ENCODE measurements at regions not wholly inside any gene's neighbourhood (a gene's known extent, or its start where the extent isn't known, plus 50 kb on each side); places are given as distances from the start of the nearest gene placed in this dataset.

DNA sequence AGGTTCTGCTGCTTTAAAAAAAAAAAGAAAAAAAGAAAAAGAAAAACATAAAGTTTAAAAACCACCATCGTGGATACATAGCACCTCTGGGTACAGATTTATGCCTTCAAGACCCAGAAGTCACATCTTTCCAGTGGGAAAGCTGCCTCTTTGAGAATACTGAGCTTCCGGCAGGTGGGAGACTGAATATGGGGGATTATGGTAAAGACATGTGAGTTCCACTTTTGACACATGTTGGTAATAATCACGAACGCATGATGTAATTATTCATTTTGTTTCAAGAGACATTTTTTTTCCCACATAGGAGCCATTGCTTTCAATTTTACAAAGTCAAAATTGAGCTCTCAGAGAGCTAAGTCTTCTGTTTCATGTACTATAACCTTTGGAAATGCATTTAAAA, 229.7 kb upstream of the CDH5 start:
- Histone ChIP-seq H3K9ac (ENCODE audit: insufficient read depth, low read depth, low read length) (no peak overlapping the region), H3K9me3 (ENCODE audit: low read length) (no peaks in the 10 kb centered on the region), H3K36me3 (replicated peaks in 1 of 2; ENCODE audit: control insufficient read depth in 1 of 2, insufficient read depth in 2 of 2, low read length in 2 of 2) (no peaks in the 10 kb centered on the region), H3K27ac (ENCODE audit: extremely low read length, insufficient read depth, low read length) (no peak overlapping the region), H3K4me2 (ENCODE audit: low read depth, low read length) (no peak overlapping the region), H3K4me3 (replicated peaks in 1 of 3; ENCODE audit: insufficient read depth in 1 of 3, low read depth in 2 of 3, low read length in 3 of 3) (no peak overlapping the region), H3K27me3 (ENCODE audit: control insufficient read depth in 1 of 2, insufficient read depth in 2 of 2, low read length in 2 of 2) (peaks cover 1 to 10% of the 10 kb centered on the region in 2 experiments; a peak in 2 of 5 replicates), H3K4me1 (ENCODE audit: insufficient read depth, low read length) (no peaks in the 10 kb centered on the region), H2AFZ (ENCODE audit: low read length) (no peak overlapping the region), H3K79me2 (ENCODE audit: insufficient read depth, low read length) (no peaks in the 10 kb centered on the region), H4K20me1 (ENCODE audit: insufficient read depth, low read length) (no peaks in the 10 kb centered on the region)
- intact Hi-C loops (cut with micrococcal nuclease; ENCODE audit: unreplicated experiment) = no loop called here
- no TSS peak for BruUV-seq (replicated peaks)
- ATAC-seq (no peak), FAIRE-seq (no peak), DNase-seq (ENCODE audit: low spot score) (no peak)
- 27% methylated on average over 4 of the region's 4 CpGs for WGBS (ENCODE audit: low lambda C conversion rate)
- TF ChIP-seq GTF2F1 (IDR thresholded peaks at IDR 0.05; ENCODE audit: low read length) (no peak), MED13 (CRISPR knock-in tag; IDR thresholded peaks at IDR 0.05) (no peak), ATF7 (IDR thresholded peaks at IDR 0.05) (0 out of 2 replicates have a peak, but pooled peaks have one; percentile 5), ATF7 (CRISPR knock-in tag; IDR thresholded peaks at IDR 0.05) (no peak), ZNF768 (CRISPR knock-in tag; IDR thresholded peaks at IDR 0.05) (no peak), DR1 (CRISPR knock-in tag; IDR thresholded peaks at IDR 0.05) (no peak)
- TF ChIP-seq, protein P1, sequence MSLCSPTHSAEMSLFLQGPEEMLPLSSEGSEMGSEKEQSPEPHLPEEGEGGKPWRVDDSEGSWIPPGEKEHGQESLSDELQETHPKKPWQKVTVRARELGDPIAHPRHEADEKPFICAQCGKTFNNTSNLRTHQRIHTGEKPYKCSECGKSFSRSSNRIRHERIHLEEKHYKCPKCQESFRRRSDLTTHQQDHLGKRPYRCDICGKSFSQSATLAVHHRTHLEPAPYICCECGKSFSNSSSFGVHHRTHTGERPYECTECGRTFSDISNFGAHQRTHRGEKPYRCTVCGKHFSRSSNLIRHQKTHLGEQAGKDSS (CRISPR knock-in tag; IDR thresholded peaks at IDR 0.05; ENCODE audit: borderline replicate concordance, low read depth) = no peak
- TF ChIP-seq, protein P2, sequence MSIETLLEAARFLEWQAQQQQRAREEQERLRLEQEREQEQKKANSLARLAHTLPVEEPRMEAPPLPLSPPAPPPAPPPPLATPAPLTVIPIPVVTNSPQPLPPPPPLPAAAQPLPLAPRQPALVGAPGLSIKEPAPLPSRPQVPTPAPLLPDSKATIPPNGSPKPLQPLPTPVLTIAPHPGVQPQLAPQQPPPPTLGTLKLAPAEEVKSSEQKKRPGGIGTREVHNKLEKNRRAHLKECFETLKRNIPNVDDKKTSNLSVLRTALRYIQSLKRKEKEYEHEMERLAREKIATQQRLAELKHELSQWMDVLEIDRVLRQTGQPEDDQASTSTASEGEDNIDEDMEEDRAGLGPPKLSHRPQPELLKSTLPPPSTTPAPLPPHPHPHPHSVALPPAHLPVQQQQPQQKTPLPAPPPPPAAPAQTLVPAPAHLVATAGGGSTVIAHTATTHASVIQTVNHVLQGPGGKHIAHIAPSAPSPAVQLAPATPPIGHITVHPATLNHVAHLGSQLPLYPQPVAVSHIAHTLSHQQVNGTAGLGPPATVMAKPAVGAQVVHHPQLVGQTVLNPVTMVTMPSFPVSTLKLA (IDR thresholded peaks at IDR 0.05) = peak; percentile 54
- TF ChIP-seq, protein P3, sequence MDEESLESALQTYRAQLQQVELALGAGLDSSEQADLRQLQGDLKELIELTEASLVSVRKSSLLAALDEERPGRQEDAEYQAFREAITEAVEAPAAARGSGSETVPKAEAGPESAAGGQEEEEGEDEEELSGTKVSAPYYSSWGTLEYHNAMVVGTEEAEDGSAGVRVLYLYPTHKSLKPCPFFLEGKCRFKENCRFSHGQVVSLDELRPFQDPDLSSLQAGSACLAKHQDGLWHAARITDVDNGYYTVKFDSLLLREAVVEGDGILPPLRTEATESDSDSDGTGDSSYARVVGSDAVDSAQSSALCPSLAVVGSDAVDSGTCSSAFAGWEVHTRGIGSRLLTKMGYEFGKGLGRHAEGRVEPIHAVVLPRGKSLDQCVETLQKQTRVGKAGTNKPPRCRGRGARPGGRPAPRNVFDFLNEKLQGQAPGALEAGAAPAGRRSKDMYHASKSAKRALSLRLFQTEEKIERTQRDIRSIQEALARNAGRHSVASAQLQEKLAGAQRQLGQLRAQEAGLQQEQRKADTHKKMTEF (CRISPR knock-in tag; IDR thresholded peaks at IDR 0.05) = no peak
- CTCF ChIA-PET (ENCODE audit: low intra/inter-chr PET ratio, low total read pairs) = no interaction called here
- in situ Hi-C loops (cut with HindIII; ENCODE audit: extremely low pct_ligation_motif_present, low pct_unique_long_range_greater_than_20kb) = no loop called here
- POLR2A ChIA-PET = no interaction called here
